NCI-H2227 (cell line): ENCODE measurements at regions not wholly inside any gene's neighbourhood (a gene's known extent, or its start where the extent isn't known, plus 50 kb on each side); places are given as distances from the start of the nearest gene placed in this dataset.
"Not testable (repeated sequence)": the region's sequence is repeated elsewhere in the genome, so short reads cannot be mapped to it uniquely, and the experiment has no call there.

Experiments used
- DNase-seq: peaks from one replicate; lab custom pipeline; 2025; ENCODE audit not compliant: unreplicated experiment; lab: John Stamatoyannopoulos, UW

GRCh38 chr3:135539854-135540253, 425.7 kb upstream of the PPP2R3A start:
- DNase-seq, result no peak

- no peak for DNase-seq
Measured at GRCh38 chr3:135549928-135550494, 415.5 kb upstream of the PPP2R3A start.

- no peak for DNase-seq
Measured at GRCh38 chr3:135556174-135556573, 409.4 kb upstream of the PPP2R3A start.

- no peak for DNase-seq
Measured at GRCh38 chr3:135558150-135558783, 407.3 kb upstream of the PPP2R3A start.

- no peak for DNase-seq
Measured at GRCh38 chr3:135558906-135559305, 406.6 kb upstream of the PPP2R3A start.

- no peak for DNase-seq
Measured at GRCh38 chr3:135559802-135560201, 405.7 kb upstream of the PPP2R3A start.

GRCh38 chr3:135560847-135561246, 404.7 kb upstream of the PPP2R3A start:
- DNase-seq, result no peak

- DNase-seq, result no peak
Measured at GRCh38 chr3:135564696-135565095, 400.8 kb upstream of the PPP2R3A start.

- DNase-seq, result no peak
Measured at GRCh38 chr3:135565546-135565945, 400.0 kb upstream of the PPP2R3A start.

- DNase-seq, result no peak
Measured at GRCh38 chr3:135567223-135567622, 398.3 kb upstream of the PPP2R3A start.

- no peak for DNase-seq
Measured at GRCh38 chr3:135576751-135577150, 388.8 kb upstream of the PPP2R3A start.

GRCh38 chr3:135581806-135582205, 383.7 kb upstream of the PPP2R3A start:
- no peak for DNase-seq

- no peak for DNase-seq
Measured at GRCh38 chr3:135582800-135583199, 382.7 kb upstream of the PPP2R3A start.

GRCh38 chr3:135596563-135596962, 369.0 kb upstream of the PPP2R3A start:
- DNase-seq, result no peak

GRCh38 chr3:135597855-135598254, 367.7 kb upstream of the PPP2R3A start:
- DNase-seq, result no peak

- DNase-seq, result no peak
Measured at GRCh38 chr3:135598597-135598996, 366.9 kb upstream of the PPP2R3A start.

GRCh38 chr3:135604512-135604911, 361.0 kb upstream of the PPP2R3A start:
- DNase-seq, result not testable (repeated sequence)

- DNase-seq, result no peak
Measured at GRCh38 chr3:135618123-135618522, 347.4 kb upstream of the PPP2R3A start.

- DNase-seq, result no peak
Measured at GRCh38 chr3:135621184-135621920, 344.2 kb upstream of the PPP2R3A start.

- DNase-seq, result no peak
Measured at GRCh38 chr3:135622215-135622614, 343.3 kb upstream of the PPP2R3A start.

- DNase-seq, result no peak
Measured at GRCh38 chr3:135622656-135623055, 342.9 kb upstream of the PPP2R3A start.

- DNase-seq, result no peak
Measured at GRCh38 chr3:135623558-135623957, 342.0 kb upstream of the PPP2R3A start.
